Ramos (cell line): ENCODE measurements at regions not wholly inside any gene's neighbourhood (a gene's known extent, or its start where the extent isn't known, plus 50 kb on each side); places are given as distances from the start of the nearest gene placed in this dataset.
"Not testable (repeated sequence)": the region's sequence is repeated elsewhere in the genome, so short reads cannot be mapped to it uniquely, and the experiment has no call there.

Source experiments
- in situ Hi-C: fragments of 300-500 bp; cut with MboI; formaldehyde crosslinking; loops from one replicate; pipeline ENCODE4 v1.14.3; 2022; ENCODE audit warnings: low sequenced_read_pairs; ENCODE audit not compliant: unreplicated experiment

DNA sequence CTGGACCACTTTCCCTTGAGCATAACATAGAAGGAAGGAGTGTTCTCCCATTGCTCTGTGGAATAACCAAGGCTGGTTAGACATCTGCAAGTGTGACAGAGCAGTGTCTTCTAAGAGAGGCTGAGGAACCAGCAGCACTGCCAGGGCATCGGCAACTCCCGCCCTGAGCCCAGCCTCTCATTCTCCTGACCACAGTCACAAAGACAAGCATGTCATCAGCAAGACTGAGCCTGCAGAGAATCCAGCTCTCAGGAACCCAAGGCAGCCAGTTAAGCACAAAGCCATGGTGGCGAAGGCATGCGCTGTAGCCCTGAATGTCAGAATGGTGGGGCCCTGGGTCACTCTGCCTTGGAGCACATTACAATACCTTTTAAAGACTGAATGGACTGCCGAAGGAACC lies 253.9 kb downstream of the AGTPBP1 start:
- in situ Hi-C loops, result no loop called here

DNA sequence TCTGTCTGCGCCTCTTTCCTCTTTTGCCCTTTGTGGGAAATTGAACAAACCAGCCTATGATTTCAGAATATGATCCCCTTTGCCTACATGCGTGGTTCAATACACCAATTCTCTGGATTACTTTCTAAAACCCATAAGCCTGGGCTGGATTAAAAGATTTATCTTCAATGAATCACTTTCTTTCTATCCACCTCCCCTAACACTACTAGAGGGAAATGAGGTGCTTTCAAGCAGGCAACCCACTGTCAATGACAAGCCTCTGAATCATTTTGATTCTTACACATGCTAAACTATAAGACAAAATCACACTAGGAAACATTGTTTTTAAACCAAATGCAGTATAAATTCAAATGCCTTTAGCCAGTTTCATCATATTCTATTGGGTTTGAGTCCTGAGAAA lies 257.5 kb downstream of the AGTPBP1 start:
- in situ Hi-C loops, result no loop called here

DNA sequence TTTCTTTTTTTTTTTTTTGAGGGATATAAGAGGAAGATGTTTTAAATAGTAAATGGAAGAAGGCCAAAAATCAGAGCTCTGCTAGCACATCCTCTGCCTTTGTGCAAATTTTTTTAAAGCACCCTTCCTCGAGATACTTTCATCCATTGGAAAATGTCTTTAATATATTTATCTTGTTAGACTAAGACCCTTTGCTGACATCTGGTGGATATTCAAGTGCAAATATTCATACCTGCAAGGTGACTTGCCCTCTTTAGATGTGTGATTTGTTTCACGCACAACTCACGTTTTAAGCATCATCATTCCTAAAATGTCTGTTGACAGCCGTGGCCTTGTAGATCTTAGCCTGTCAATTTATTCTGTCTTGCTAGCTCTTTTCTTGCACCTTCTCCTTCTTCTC lies 258.5 kb downstream of the AGTPBP1 start:
- in situ Hi-C loops, result no loop called here

DNA sequence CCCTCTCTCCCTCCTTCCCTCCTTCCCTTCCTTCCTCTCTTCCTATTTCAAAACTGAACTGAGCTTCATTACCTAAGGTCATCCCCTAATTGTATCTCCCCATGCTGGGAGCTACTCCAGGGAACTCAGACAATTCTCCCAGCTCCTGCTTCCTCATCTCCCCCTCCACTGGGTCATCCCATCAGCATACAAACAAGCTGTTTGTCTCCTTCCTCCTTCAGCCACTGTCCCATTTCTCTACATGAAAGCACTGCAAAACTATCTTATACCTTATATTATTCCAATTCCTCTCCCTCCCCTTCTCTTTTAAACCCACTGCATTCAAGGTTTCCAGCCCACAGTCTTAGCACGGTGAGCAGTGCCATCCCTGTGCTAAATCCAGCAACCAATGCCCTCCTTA lies 262.4 kb downstream of the AGTPBP1 start:
- in situ Hi-C loops, result no loop called here

DNA sequence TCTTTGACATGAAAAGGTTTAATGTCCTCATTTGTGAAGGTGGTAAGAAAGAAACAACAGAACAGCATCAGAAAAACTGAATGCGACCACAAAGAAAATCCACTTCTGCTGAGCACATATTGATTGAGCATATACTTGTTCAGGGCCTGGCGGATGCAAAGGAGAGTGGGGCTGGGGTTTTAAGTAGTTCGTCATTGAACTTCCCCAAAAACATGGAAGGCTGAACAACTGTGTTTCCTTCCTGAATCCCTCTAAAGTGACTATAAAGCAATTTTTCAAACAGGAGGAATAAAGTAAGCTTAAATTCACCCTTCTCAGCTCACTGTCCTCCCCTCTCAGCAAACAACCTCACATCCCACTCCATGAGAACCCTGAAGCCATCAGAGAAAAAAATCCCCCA lies 262.9 kb downstream of the AGTPBP1 start:
- in situ Hi-C loops, result no loop called here

DNA sequence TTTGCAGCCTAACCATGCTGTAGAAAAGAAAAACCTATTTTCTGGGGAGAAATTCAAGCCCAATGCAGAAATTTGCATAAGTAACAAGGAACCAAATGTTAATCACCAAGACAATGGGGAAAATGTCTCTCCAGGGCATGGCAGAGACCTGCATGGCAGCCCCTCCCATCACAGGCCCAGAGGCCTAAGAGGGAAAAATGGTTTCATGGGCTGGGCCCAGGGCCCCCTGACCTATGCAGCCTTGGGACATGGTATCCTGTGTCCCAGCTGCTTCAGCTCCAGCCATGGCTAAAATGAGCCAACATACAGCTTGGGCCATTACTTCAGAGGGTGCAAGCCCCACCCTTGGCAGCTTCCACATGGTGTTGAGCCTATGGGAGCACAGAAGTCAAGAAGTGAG lies 266.9 kb downstream of the AGTPBP1 start:
- in situ Hi-C loops, result not testable (repeated sequence)

DNA sequence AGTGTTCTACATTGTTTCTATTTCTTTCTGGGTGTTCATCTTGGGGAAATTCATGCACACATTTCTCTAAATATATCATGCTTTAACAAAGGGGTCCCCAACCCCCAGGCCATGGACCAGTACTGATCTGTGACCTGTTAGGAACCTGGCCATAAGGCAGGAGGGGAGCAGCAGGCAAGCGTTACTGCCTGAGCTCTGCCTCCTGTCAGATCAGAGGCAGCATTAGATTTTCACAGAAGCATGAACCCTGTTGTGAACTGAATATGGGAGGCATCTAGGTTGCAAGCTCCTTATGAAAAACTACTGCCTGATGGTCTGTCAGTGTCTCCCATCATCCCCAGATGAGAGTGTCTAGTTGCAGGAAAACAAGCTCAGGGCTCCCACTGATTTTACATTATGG lies 270.0 kb downstream of the AGTPBP1 start:
- in situ Hi-C loops, result no loop called here

DNA sequence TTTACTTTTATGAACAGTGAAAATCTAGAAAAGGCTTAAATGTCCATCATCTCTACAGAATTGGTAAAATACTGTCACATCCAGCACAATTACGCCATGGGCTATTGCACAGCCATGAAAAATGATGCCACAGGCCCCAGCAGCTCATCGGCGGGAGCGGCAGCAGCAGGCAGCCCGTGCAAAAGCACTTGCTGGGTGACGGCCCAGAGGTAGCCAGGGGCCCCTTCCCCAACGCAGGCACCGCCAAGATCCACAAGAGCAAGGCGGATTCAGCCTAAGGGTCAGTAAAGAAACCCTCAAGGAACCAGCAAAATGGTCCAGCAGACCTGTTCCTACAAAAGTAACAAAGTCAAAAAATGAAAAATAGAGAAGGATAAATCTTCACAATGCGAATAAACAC lies 272.7 kb downstream of the AGTPBP1 start:
- in situ Hi-C loops, result no loop called here

DNA sequence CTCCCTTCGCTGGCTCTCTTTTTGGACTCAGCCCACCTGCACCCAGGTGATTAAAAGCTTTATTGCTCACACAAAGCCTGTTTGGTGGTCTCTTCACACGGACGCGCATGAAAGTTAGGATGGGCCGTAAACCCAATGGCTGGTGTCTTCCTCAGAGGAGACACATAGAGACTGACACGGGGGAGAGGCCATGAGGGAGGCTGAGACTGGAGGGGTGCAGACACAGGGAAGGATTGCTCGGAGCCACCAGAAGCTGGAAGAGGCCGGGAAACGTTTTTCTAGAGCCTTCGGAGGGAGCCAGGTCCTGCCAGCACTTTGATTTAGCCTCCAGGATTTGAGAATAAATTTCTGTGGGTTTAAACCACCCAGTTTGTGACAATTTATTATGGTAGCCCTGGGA lies 274.9 kb downstream of the AGTPBP1 start:
- in situ Hi-C loops, result no loop called here

DNA sequence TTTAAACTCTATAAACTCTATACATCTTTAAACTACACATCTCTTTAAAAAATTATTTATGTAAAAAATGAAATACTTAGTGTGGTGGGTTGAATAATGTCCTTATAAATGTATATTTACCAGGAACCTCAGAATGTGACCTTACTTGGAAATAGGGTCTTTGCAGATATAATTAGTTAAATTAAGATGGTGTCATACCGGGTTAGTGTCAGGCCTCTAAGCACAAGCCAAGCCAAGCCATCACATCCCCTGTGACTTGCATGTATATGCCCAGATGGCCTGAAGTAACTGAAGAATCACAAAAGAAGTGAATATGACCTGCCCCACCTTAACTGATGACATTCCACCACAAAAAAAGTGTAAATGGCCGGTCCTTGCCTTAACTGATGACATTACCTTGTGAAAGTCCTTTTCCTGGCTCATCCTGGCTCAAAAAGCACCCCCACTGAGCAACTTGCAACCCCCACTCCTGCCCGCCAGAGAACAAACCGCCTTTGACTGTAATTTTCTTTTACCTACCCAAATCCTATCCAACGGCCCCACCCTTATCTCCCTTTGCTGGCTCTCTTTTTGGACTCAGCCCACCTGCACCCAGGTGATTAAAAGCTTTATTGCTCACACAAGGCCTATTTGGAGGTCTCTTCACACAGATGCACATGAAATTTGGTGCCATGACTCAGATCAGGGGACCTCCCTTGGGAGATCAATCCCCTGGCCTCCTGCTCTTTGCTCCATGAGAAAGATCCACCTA lies 283.5 kb downstream of the AGTPBP1 start:
- in situ Hi-C loops, result loop anchor here (5.0 kb wide), 1 partner anchor 49 kb away; no protein-coding TSS in a partner anchor

DNA sequence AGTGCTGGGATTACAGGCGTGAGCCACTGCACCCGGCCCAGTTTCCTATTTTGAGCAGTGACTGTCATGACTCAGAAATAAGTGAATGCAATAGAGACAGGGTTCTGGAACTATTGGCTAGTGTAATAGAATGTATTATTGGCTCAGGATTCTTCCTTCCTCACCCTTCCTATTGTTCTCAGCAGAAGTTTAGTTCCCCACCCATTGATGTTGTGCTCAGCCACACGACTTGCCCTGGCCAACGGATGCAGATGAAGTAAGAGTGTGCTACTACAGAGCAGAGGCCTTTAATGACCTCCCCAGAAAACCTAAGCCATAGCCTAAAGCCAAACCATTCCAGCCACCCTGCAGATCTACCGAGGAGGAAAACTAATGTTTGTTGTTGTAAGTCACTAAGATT lies 287.9 kb downstream of the AGTPBP1 start:
- in situ Hi-C loops, result no loop called here

DNA sequence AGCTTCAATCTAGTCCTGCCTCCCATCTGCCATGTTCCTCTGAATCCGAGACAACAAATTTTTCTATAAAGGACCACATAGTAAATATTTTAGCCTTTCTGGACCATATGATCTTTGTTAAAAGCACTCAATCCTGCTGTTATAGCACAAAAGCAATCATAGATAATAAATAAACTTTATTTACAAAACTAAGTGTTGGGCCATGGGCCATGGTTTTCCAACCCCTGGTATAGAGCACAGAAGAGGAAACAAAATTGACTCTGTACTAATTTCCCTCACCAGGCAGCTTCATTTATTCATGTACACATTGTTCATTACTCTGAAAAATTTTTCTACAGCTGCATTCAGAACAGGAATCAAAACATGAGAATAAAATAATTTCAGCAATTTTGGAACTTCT lies 288.9 kb downstream of the AGTPBP1 start:
- in situ Hi-C loops, result no loop called here

DNA sequence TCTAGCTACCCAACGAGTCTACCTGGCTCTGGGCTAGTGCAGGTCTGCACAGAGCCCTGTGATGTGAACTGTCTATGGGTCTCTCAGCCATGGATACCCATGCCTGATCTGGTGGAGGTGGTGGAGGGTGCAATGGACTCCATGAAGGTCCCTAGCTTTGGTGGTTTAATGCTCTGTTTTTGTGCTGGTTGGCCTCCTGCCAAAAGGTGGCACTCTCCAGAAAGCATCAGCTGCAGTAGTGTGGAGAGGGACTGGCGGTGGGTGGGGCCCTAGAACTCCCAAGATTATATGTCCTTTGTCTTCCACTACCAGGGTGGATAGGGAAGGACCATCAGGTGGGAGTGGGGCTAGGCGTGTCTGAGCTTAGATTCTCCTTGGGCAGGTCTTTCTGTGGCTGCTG lies 290.1 kb downstream of the AGTPBP1 start:
- in situ Hi-C loops, result no loop called here

DNA sequence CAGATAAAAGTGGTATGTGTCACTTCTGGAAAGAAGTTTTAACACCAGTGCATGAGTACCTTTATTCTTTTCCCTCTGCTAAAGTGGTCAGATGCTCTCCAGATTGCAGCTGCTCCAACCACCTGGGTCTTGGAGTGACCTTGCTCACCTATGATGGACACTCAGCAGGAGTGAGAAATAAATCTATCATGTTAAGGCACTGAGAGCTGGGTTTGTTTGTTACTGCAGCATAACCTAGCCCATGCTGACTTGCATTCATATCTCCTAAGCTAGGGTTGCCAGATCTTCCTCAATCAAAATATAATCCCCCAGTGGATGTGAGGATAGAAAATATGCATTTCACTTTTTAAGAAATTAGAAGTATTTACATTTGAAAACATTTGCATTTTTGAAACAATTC lies 295.9 kb downstream of the AGTPBP1 start:
- in situ Hi-C loops, result no loop called here

DNA sequence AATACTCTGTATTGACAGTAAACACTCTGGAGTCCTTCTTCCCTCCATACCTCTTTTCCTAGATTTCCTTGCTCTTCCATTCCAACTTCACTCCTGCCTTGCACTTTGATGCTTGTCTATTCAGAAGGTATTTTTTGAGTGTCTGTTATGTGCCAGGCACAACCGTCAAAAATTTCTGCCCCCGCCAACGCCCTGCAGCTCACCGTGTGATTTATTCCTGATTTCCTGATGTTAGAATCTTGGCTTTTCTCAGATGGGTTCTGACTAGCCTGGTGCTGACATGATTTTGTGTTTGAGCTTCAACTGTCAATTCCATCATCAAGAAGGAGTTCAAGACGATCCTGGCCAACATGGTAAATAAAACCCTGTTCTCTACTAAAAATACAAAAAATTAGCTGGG lies 297.5 kb downstream of the AGTPBP1 start:
- in situ Hi-C loops, result no loop called here

DNA sequence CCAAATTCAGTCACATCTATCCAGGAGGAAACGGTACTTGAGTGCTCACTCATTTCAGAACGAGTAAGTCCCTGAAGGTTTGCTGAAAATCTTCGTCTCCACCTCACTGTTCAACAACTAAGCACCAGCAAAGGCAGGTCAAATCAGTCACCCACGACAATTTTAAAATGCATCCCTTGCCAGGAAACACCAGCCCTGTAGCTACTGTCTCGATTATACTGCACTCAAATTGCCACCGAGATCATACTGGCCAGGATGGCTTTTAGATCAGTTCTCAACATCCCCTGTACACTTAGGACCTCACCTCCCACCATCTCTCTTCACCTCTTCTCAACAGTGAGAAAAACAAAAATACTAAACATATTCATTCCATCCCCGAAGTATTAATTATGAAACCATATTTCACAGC lies 298.6 kb downstream of the AGTPBP1 start:
- in situ Hi-C loops, result no loop called here

DNA sequence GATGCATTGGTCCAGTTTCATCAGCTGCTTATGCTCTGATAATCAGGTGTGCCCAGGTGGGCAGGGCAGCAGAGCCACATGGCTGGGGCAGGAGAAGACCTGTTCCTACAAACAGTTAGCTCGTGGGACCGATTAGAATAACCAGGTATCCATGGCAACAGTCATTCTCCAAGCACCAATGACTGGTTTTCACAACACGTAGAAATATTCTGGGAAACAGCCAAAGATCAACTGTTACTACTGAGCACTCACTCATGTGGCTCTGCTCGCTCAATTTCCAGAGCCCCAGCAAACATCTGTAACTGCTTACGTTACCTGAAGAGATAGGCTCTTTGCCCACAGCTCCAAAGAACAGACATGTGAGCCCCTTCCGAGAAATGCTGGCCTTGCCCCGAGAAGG lies 302.0 kb downstream of the AGTPBP1 start:
- in situ Hi-C loops, result no loop called here

DNA sequence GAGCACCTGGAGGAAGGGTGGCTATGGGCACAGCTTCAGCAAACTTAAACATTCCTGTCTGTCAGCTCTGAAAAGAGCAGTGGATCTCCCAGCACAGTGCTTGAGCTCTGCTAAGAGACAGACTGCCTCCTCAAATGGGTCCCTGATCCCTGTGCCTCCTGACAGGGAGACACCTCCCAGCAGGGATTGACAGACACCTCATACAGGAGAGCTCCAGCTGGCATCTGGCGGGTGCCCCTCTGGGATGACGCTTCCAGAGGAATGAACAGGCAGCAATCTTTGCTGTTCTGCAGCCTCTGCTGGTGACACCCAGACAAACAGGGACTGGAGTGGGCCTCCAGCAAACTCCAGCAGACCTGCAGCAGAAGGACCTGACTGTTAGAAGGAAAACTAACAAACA lies 307.8 kb downstream of the AGTPBP1 start:
- in situ Hi-C loops, result not testable (repeated sequence)

DNA sequence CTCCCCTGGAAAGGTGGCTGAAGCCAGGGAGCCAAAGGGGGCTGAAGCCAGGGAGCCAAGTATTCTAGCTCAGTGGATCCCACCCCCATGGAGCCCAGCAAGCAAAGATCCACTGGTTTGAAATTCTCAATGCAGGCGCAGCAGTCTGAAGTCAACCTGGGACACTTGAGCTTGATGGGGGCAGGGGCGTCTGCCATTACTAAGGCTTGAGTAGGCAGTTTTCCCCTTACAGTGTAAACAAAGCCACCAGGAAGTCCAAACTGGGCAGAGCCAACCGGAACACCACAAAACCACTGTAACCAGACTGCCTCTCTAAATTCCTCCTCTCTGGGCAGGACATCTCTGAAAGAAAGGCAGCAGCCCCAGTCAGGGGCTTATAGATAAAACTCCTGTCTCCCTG lies 308.2 kb downstream of the AGTPBP1 start:
- in situ Hi-C loops, result not testable (repeated sequence)

DNA sequence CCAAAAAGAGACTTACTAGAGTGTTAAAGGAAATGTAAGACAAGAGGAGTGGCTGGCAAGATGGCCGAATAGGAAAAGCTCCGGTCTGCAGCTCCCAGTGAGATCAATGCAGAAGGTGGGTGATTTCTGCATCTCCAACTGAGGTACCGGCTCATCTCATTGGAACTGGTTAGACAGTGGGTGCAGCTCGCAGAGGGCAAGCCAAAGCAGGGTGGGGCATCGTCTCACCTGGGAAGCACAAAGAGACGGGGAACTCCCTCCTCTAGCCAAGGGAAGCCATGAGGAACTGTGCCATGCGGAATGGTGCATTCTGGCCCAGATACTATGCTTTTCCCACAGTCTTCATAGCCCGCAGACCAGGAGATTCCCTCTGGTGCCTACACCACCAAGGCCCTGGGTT lies 308.7 kb downstream of the AGTPBP1 start:
- in situ Hi-C loops, result no loop called here

DNA sequence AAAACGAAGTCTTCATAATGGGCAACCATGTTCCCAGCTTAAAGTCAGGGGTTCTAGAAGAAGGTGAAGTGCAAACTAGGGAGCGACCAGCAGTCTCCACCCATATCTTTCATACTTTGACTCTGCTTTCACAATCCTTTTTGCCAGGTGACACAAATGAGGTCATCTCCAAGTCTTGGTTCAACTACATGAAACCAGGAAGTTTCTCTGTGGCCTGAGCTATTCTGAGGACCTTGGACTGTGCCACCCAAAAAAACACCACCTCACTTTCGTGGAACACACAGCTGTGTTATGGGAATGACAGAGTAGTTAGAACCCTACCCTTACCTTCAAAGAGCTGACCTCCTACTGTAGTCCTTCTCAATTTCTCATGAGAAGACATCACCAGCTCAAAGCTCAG lies 309.2 kb downstream of the AGTPBP1 start:
- in situ Hi-C loops, result no loop called here

DNA sequence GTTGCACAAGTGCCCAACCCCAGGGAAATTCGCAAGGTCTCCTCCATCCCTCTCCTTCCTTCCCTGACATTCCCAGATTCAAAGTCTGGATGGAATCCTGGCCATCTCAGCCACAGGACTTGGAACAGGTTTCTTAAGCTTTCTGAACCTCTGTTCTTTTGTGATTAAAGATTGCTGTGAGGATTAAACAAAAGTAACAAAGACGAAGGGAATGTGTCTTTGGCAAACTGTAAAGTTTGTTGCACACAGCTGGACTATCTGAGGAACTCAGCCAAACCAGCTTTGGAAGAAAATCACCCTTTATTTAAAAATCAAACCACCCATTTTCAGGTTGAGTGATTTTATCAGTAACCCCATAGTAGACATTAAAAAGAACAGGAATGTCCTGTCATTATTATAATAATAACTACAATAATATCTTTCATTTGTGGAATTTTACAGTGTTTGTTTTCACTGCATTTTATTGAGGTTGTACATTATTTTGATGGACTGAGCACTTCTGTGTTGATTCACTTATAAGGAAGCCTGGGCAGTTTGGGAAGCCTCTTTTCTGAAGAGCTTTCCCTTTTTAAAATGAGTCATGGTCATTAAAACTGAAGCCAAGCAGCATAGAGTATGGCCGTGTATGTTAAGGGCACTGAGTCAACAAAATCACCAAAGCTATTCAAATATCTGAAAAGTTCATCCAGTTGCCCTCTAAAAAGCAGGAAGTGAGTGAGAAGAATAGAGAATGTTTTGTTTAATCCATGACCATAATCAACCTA lies 310.2 kb downstream of the AGTPBP1 start:
- in situ Hi-C loops, result no loop called here
